ENCODE measurements at regions not wholly inside any gene's neighbourhood (a gene's known extent, or its start where the extent isn't known, plus 50 kb on each side); places are given as distances from the start of the nearest gene placed in this dataset.

- in situ Hi-C loops (cut with HindIII; ENCODE audit: low sequenced_read_pairs), result no loop called here
- DNase-seq (ENCODE audit: low read depth), result no peak
- H3K4me3 ChIP-seq (ENCODE audit: low read depth, low read length), result no peak overlapping the region
- no peak for TF ChIP-seq CTCF (IDR thresholded peaks at IDR 0.05; ENCODE audit: low read depth, low read length, missing control alignments)
Measured at GRCh38 chr4:67083496-67083895, 461.8 kb downstream of the CENPC start.

GRCh38 chr4:67082746-67083145 lies 462.6 kb downstream of the CENPC start:
- no peak overlapping the region for H3K4me3 ChIP-seq (ENCODE audit: low read depth, low read length)
- DNase-seq (ENCODE audit: low read depth), result no peak
- in situ Hi-C loops (cut with HindIII; ENCODE audit: low sequenced_read_pairs), result no loop called here
- no peak for TF ChIP-seq CTCF (IDR thresholded peaks at IDR 0.05; ENCODE audit: low read depth, low read length, missing control alignments)

- no peak for TF ChIP-seq CTCF (IDR thresholded peaks at IDR 0.05; ENCODE audit: low read depth, low read length, missing control alignments)
- in situ Hi-C loops (cut with HindIII; ENCODE audit: low sequenced_read_pairs), result no loop called here
- no peak overlapping the region for H3K4me3 ChIP-seq (ENCODE audit: low read depth, low read length)
- no peak for DNase-seq (ENCODE audit: low read depth)
Measured at GRCh38 chr4:67080046-67080557, 465.2 kb downstream of the CENPC start.

GRCh38 chr4:67071641-67072040 lies 473.7 kb downstream of the CENPC start:
- no peak overlapping the region for H3K4me3 ChIP-seq (ENCODE audit: low read depth, low read length)
- TF ChIP-seq CTCF (IDR thresholded peaks at IDR 0.05; ENCODE audit: low read depth, low read length, missing control alignments), result no peak
- DNase-seq (ENCODE audit: low read depth), result no peak
- in situ Hi-C loops (cut with HindIII; ENCODE audit: low sequenced_read_pairs), result no loop called here

GRCh38 chr4:67055319-67055718 lies 490.0 kb downstream of the CENPC start:
- no peak overlapping the region for H3K4me3 ChIP-seq (ENCODE audit: low read depth, low read length)
- no peak for TF ChIP-seq CTCF (IDR thresholded peaks at IDR 0.05; ENCODE audit: low read depth, low read length, missing control alignments)
- in situ Hi-C loops (cut with HindIII; ENCODE audit: low sequenced_read_pairs), result no loop called here
- no peak for DNase-seq (ENCODE audit: low read depth)

GRCh38 chr4:67054896-67055295 lies 490.4 kb downstream of the CENPC start:
- peak; percentile 23 for DNase-seq (ENCODE audit: low read depth)
- no peak overlapping the region for H3K4me3 ChIP-seq (ENCODE audit: low read depth, low read length)
- no peak for TF ChIP-seq CTCF (IDR thresholded peaks at IDR 0.05; ENCODE audit: low read depth, low read length, missing control alignments)
- in situ Hi-C loops (cut with HindIII; ENCODE audit: low sequenced_read_pairs), result no loop called here

All from astrocyte of the cerebellum (primary cell).